Peyer's patch (tissue), 4 donors: ENCODE measurements at regions not wholly inside any gene's neighbourhood (a gene's known extent, or its start where the extent isn't known, plus 50 kb on each side); places are given as distances from the start of the nearest gene placed in this dataset.
"Not testable (repeated sequence)": the region's sequence is repeated elsewhere in the genome, so short reads cannot be mapped to it uniquely, and the experiment has no call there.

Experiments
- CTCF ChIP-seq, 6 experiments: fragments of 450-650 bp in 4 of 6; fragments of 200-600 bp in 2 of 6; sonication (generic) in 1 of 6; IDR thresholded peaks; one replicate each; pipeline ENCODE4 v1.5.1; 2017 to 2019; ENCODE audit warnings: antibody characterized with exemption in 6 of 6, mild to moderate bottlenecking in 3 of 6, moderate library complexity in 1 of 6
- POLR2A ChIP-seq, 2 donors: fragments of 450-650 bp; IDR thresholded peaks; one replicate each; pipeline ENCODE4 v1.5.1; 2017; ENCODE audit warnings: antibody characterized with exemption in 2 of 2, mild to moderate bottlenecking in 2 of 2, moderate library complexity in 2 of 2

- TF ChIP-seq POLR2A, CTCF (IDR thresholded peaks at IDR 0.05): not testable (repeated sequence)
These were observed 151.7 kb downstream of the VSIG4 start for GRCh38 chrX:65888150-65888549.
